HEK293 (cell line): ENCODE measurements at regions not wholly inside any gene's neighbourhood (a gene's known extent, or its start where the extent isn't known, plus 50 kb on each side); places are given as distances from the start of the nearest gene placed in this dataset.

Experiments
- CTCF ChIA-PET: fragments of 350-600 bp; formaldehyde crosslinking; extraction: SDS; loops from one replicate; lab custom pipeline; 2021; ENCODE audit warnings: antibody characterized with exemption; lab: Yijun Ruan, JAX
- POLR2A ChIA-PET: fragments of 300-600 bp; formaldehyde crosslinking; extraction: SDS; loops from one replicate; lab custom pipeline; 2020; ENCODE audit warnings: antibody characterized with exemption, inconsistent platforms; lab: Yijun Ruan, JAX
- H3K27ac ChIP-seq: fragments of 200-500 bp; sonication (Bioruptor generic); 2 replicates; pipeline ENCODE4 v1.5.1; 2014; ENCODE audit warnings: low read depth, low read length, control low read depth, inconsistent platforms; ENCODE audit errors: extremely low read depth
- H3K36me3 ChIP-seq, 2 experiments: fragments of 200-500 bp in 1 of 2; sonication (Bioruptor generic) in 1 of 2; 1 replicate in 1 of 2; 2 replicates in 1 of 2; pipeline ENCODE4 v1.5.1; 2014 to 2017; ENCODE audit warnings: inconsistent platforms in 2 of 2, low read length in 2 of 2; ENCODE audit not compliant: control insufficient read depth in 2 of 2, insufficient read depth in 1 of 2
- H3K4me1 ChIP-seq: fragments of 200-500 bp; sonication (Bioruptor generic); 2 replicates; pipeline ENCODE4 v1.5.1; 2014; ENCODE audit warnings: mild to moderate bottlenecking, low read length, inconsistent platforms; ENCODE audit not compliant: control insufficient read depth, insufficient read depth
- H3K4me3 ChIP-seq: 2 replicates; pipeline ENCODE4 v1.5.1; 2011; ENCODE audit warnings: low read depth, mild to moderate bottlenecking, control low read depth, low read length, moderate library complexity
- H3K9me3 ChIP-seq: fragments of 200-500 bp; sonication (Bioruptor generic); 2 replicates; pipeline ENCODE4 v1.5.1; 2014; ENCODE audit warnings: low read depth, low read length, inconsistent platforms; ENCODE audit not compliant: control insufficient read depth, insufficient read depth
- BCL6B ChIP-seq: fragments of 450-650 bp; formaldehyde crosslinking; IDR thresholded peaks from 2 replicates; pipeline ENCODE4 v1.5.1; 2017; ENCODE audit warnings: missing biosample characterization, missing genetic modification characterization
- CTCF ChIP-seq: fragments of 450-650 bp; formaldehyde crosslinking; IDR thresholded peaks from 2 replicates; pipeline ENCODE4 v1.5.1; 2016; ENCODE audit warnings: missing biosample characterization, missing genetic modification characterization
- EGR2 ChIP-seq: fragments of 450-650 bp; formaldehyde crosslinking; IDR thresholded peaks from 2 replicates; pipeline ENCODE4 v1.5.1; 2016; ENCODE audit warnings: low read depth, missing biosample characterization, missing genetic modification characterization
- PATZ1 ChIP-seq: fragments of 450-650 bp; formaldehyde crosslinking; IDR thresholded peaks from 2 replicates; pipeline ENCODE4 v1.5.1; 2016; ENCODE audit warnings: missing biosample characterization, missing genetic modification characterization
- PRDM4 ChIP-seq: fragments of 450-650 bp; formaldehyde crosslinking; IDR thresholded peaks from 2 replicates; pipeline ENCODE4 v1.5.1; 2017; ENCODE audit warnings: missing biosample characterization, missing genetic modification characterization
- PRDM6 ChIP-seq: fragments of 450-650 bp; formaldehyde crosslinking; IDR thresholded peaks from 2 replicates; pipeline ENCODE4 v1.5.1; 2017; ENCODE audit warnings: missing biosample characterization, missing genetic modification characterization
- SP7 ChIP-seq: fragments of 450-650 bp; formaldehyde crosslinking; IDR thresholded peaks from 2 replicates; pipeline ENCODE4 v1.5.1; 2016; ENCODE audit warnings: missing biosample characterization, missing genetic modification characterization
- ZBTB48 ChIP-seq: fragments of 450-650 bp; formaldehyde crosslinking; IDR thresholded peaks from 2 replicates; pipeline ENCODE4 v1.5.1; 2016; ENCODE audit warnings: missing biosample characterization, missing genetic modification characterization
- ZIC2 ChIP-seq: fragments of 450-650 bp; formaldehyde crosslinking; IDR thresholded peaks from 2 replicates; pipeline ENCODE4 v1.5.1; 2016; ENCODE audit warnings: missing biosample characterization, missing genetic modification characterization
- ZNF10 ChIP-seq: fragments of 450-650 bp; formaldehyde crosslinking; IDR thresholded peaks from 2 replicates; pipeline ENCODE4 v1.5.1; 2017; ENCODE audit warnings: missing biosample characterization, missing genetic modification characterization
- ZNF324 ChIP-seq: fragments of 450-650 bp; formaldehyde crosslinking; IDR thresholded peaks from 2 replicates; pipeline ENCODE4 v1.5.1; 2016; ENCODE audit warnings: missing biosample characterization, missing genetic modification characterization
- ZNF449 ChIP-seq: fragments of 450-650 bp; formaldehyde crosslinking; IDR thresholded peaks from 2 replicates; pipeline ENCODE4 v1.5.1; 2017; ENCODE audit warnings: missing biosample characterization, mild to moderate bottlenecking, missing genetic modification characterization, moderate library complexity
- ZNF521 ChIP-seq: fragments of 450-650 bp; formaldehyde crosslinking; IDR thresholded peaks from 2 replicates; pipeline ENCODE4 v1.5.1; 2017; ENCODE audit warnings: missing biosample characterization, mild to moderate bottlenecking, missing genetic modification characterization
- ZNF555 ChIP-seq: fragments of 450-650 bp; formaldehyde crosslinking; conservative IDR thresholded peaks from 2 replicates; pipeline ENCODE4 v1.5.1; 2017; ENCODE audit warnings: missing biosample characterization, mild to moderate bottlenecking, missing genetic modification characterization, inconsistent platforms
- ZNF560 ChIP-seq: fragments of 450-650 bp; formaldehyde crosslinking; IDR thresholded peaks from 2 replicates; pipeline ENCODE4 v1.5.1; 2017; ENCODE audit warnings: missing biosample characterization, missing genetic modification characterization, borderline replicate concordance
- ZNF610 ChIP-seq: fragments of 450-650 bp; formaldehyde crosslinking; IDR thresholded peaks from 2 replicates; pipeline ENCODE4 v1.5.1; 2016; ENCODE audit warnings: missing biosample characterization, missing genetic modification characterization, borderline replicate concordance
- ZNF670 ChIP-seq: fragments of 450-650 bp; formaldehyde crosslinking; IDR thresholded peaks from 2 replicates; pipeline ENCODE4 v1.5.1; 2016; ENCODE audit warnings: missing biosample characterization, missing genetic modification characterization, low read depth
- ZNF792 ChIP-seq: fragments of 450-650 bp; formaldehyde crosslinking; IDR thresholded peaks from 2 replicates; pipeline ENCODE4 v1.5.1; 2016; ENCODE audit warnings: missing biosample characterization, missing genetic modification characterization

- H3K36me3 ChIP-seq: no peaks in the 10 kb centered on the region
- TF ChIP-seq PRDM6 (tag by site-specific recombination) (no peak), PRDM4 (tag by site-specific recombination) (no peak), ZNF324 (tag by site-specific recombination) (no peak), BCL6B (tag by site-specific recombination) (no peak)
- ChIA-PET CTCF (interaction anchor here (0.7 kb wide), 1 partner anchor 618 kb away, joined by 3 read pairs; no protein-coding TSS in a partner anchor), POLR2A (no interaction called here)
- H3K27ac ChIP-seq: no peak overlapping the region
- no peak overlapping the region for H3K4me3 ChIP-seq
- no peaks in the 10 kb centered on the region for H3K9me3 ChIP-seq
- H3K4me1 ChIP-seq: no peaks in the 10 kb centered on the region
Measured at GRCh38 chr11:82261367-82261766, 472.3 kb downstream of the FAM181B start.

- Histone ChIP-seq H3K9me3 (no peaks in the 10 kb centered on the region), H3K27ac (no peak overlapping the region), H3K4me3 (no peak overlapping the region), H3K4me1 (no peaks in the 10 kb centered on the region), H3K36me3 (no peaks in the 10 kb centered on the region)
- TF ChIP-seq ZNF560 (no peak), ZIC2 (no peak), PATZ1 (tag by site-specific recombination) (no peak), CTCF (tag by site-specific recombination) (no peak), ZNF792 (tag by site-specific recombination) (no peak), SP7 (tag by site-specific recombination) (no peak), ZBTB48 (tag by site-specific recombination) (no peak), ZNF555 (tag by site-specific recombination) (no peak), ZNF449 (no peak), ZNF10 (tag by site-specific recombination) (no peak), ZNF670 (tag by site-specific recombination) (no peak), ZNF521 (tag by site-specific recombination) (no peak), ZNF610 (tag by site-specific recombination) (no peak), EGR2 (tag by site-specific recombination) (no peak)
- ChIA-PET POLR2A (no interaction called here), CTCF (no interaction called here)
Measured at GRCh38 chr11:82250047-82250446, 483.6 kb downstream of the FAM181B start.
